PC-9 (cell line): ENCODE measurements at regions not wholly inside any gene's neighbourhood (a gene's known extent, or its start where the extent isn't known, plus 50 kb on each side); places are given as distances from the start of the nearest gene placed in this dataset.
"Not testable (repeated sequence)": the region's sequence is repeated elsewhere in the genome, so short reads cannot be mapped to it uniquely, and the experiment has no call there.

Experiments used
- CTCF ChIP-seq: fragments of 200-600 bp; sonication (generic); conservative IDR thresholded peaks from 2 replicates; pipeline ENCODE4 v1.6.1; 2017; ENCODE audit warnings: mixed run types, antibody characterized with exemption, mild to moderate bottlenecking, moderate library complexity
- EZH2 ChIP-seq: fragments of 200-600 bp; sonication (generic); IDR thresholded peaks from 2 replicates; pipeline ENCODE4 v1.8.0; 2017; ENCODE audit warnings: antibody characterized with exemption, low read depth

GRCh38 chr1:232158558-232158957, 471.4 kb downstream of the SIPA1L2 start:
- TF ChIP-seq CTCF, EZH2: not testable (repeated sequence)
